ENCODE measurements at regions not wholly inside any gene's neighbourhood (a gene's known extent, or its start where the extent isn't known, plus 50 kb on each side); places are given as distances from the start of the nearest gene placed in this dataset.
"Not testable (repeated sequence)": the region's sequence is repeated elsewhere in the genome, so short reads cannot be mapped to it uniquely, and the experiment has no call there.

- no peaks in the 10 kb centered on the region for H3K9me3 ChIP-seq (replicated peaks; ENCODE audit: insufficient read depth, low read length)
- no peak overlapping the region for H2AFZ ChIP-seq (ENCODE audit: low read length)
- no peak overlapping the region for H3K4me2 ChIP-seq (ENCODE audit: low read depth, low read length)
- no peaks in the 10 kb centered on the region for H3K4me1 ChIP-seq (ENCODE audit: low read length)
- H3K27ac ChIP-seq (ENCODE audit: low read length) = no peak overlapping the region
- DNase-seq = no peak
- H3K9me2 ChIP-seq (replicated peaks; ENCODE audit: insufficient read depth, low read length) = no peaks in the 10 kb centered on the region
- H3K36me3 ChIP-seq (replicated peaks; ENCODE audit: insufficient read depth, low read length) = no peaks in the 10 kb centered on the region
- no peaks in the 10 kb centered on the region for H3F3A ChIP-seq (ENCODE audit: insufficient read depth, low read length)
- no peak overlapping the region for H3K9ac ChIP-seq (ENCODE audit: low read length)
- TF ChIP-seq EZH2phosphoT487 (IDR thresholded peaks at IDR 0.05; ENCODE audit: low read length) (no peak), CTCF (IDR thresholded peaks at IDR 0.05; ENCODE audit: low read length) (no peak), EZH2 (optimal IDR thresholded peaks at IDR 0.05; ENCODE audit: low read depth, low read length) (no peak)
- no peaks in the 10 kb centered on the region for H3K79me2 ChIP-seq (ENCODE audit: low read length)
- no peaks in the 10 kb centered on the region for H4K20me1 ChIP-seq (ENCODE audit: insufficient read depth, low read length)
- H3K27me3 ChIP-seq (replicated peaks; ENCODE audit: insufficient read depth, low read length) = no peaks in the 10 kb centered on the region
- H3K4me3 ChIP-seq (ENCODE audit: low read length) = no peak overlapping the region
These were observed 317.7 kb downstream of the LRRC70 start for GRCh38 chr5:62896121-62896893.

- DNase-seq = no peak
- H3K9me2 ChIP-seq (replicated peaks; ENCODE audit: insufficient read depth, low read length) = no peaks in the 10 kb centered on the region
- H2AFZ ChIP-seq (ENCODE audit: low read length) = no peak overlapping the region
- no peaks in the 10 kb centered on the region for H3K36me3 ChIP-seq (replicated peaks; ENCODE audit: insufficient read depth, low read length)
- no peak overlapping the region for H3K4me3 ChIP-seq (ENCODE audit: low read length)
- no peaks in the 10 kb centered on the region for H3F3A ChIP-seq (ENCODE audit: insufficient read depth, low read length)
- no peaks in the 10 kb centered on the region for H3K27me3 ChIP-seq (replicated peaks; ENCODE audit: insufficient read depth, low read length)
- H4K20me1 ChIP-seq (ENCODE audit: insufficient read depth, low read length) = no peaks in the 10 kb centered on the region
- no peak overlapping the region for H3K9ac ChIP-seq (ENCODE audit: low read length)
- H3K79me2 ChIP-seq (ENCODE audit: low read length) = no peaks in the 10 kb centered on the region
- no peaks in the 10 kb centered on the region for H3K4me1 ChIP-seq (ENCODE audit: low read length)
- H3K27ac ChIP-seq (ENCODE audit: low read length) = no peak overlapping the region
- H3K4me2 ChIP-seq (ENCODE audit: low read depth, low read length) = no peak overlapping the region
- TF ChIP-seq EZH2phosphoT487 (IDR thresholded peaks at IDR 0.05; ENCODE audit: low read length) (no peak), CTCF (IDR thresholded peaks at IDR 0.05; ENCODE audit: low read length) (no peak), EZH2 (optimal IDR thresholded peaks at IDR 0.05; ENCODE audit: low read depth, low read length) (no peak)
- H3K9me3 ChIP-seq (replicated peaks; ENCODE audit: insufficient read depth, low read length) = no peaks in the 10 kb centered on the region
These were observed 308.1 kb downstream of the LRRC70 start for GRCh38 chr5:62886603-62887315.

- H3K4me3 ChIP-seq (ENCODE audit: low read length); H2AFZ ChIP-seq (ENCODE audit: low read length); H4K20me1 ChIP-seq (ENCODE audit: insufficient read depth, low read length); DNase-seq; H3K9me2 ChIP-seq (replicated peaks; ENCODE audit: insufficient read depth, low read length); H3K9me3 ChIP-seq (replicated peaks; ENCODE audit: insufficient read depth, low read length); H3K79me2 ChIP-seq (ENCODE audit: low read length); H3F3A ChIP-seq (ENCODE audit: insufficient read depth, low read length); H3K27ac ChIP-seq (ENCODE audit: low read length); H3K9ac ChIP-seq (ENCODE audit: low read length); H3K36me3 ChIP-seq (replicated peaks; ENCODE audit: insufficient read depth, low read length); H3K27me3 ChIP-seq (replicated peaks; ENCODE audit: insufficient read depth, low read length); H3K4me2 ChIP-seq (ENCODE audit: low read depth, low read length); H3K4me1 ChIP-seq (ENCODE audit: low read length): not testable (repeated sequence)
These were observed 258.7 kb downstream of the LRRC70 start for GRCh38 chr5:62837330-62837729.

GRCh38 chr5:62829604-62829986 lies 251.0 kb downstream of the LRRC70 start:
- no peaks in the 10 kb centered on the region for H3K79me2 ChIP-seq (ENCODE audit: low read length)
- H3K9me3 ChIP-seq (replicated peaks; ENCODE audit: insufficient read depth, low read length) = no peaks in the 10 kb centered on the region
- no peaks in the 10 kb centered on the region for H3K4me1 ChIP-seq (ENCODE audit: low read length)
- no peak overlapping the region for H3K4me2 ChIP-seq (ENCODE audit: low read depth, low read length)
- no peak overlapping the region for H2AFZ ChIP-seq (ENCODE audit: low read length)
- H3K9me2 ChIP-seq (replicated peaks; ENCODE audit: insufficient read depth, low read length) = no peaks in the 10 kb centered on the region
- TF ChIP-seq CTCF (IDR thresholded peaks at IDR 0.05; ENCODE audit: low read length) (no peak), EZH2 (optimal IDR thresholded peaks at IDR 0.05; ENCODE audit: low read depth, low read length) (no peak), EZH2phosphoT487 (IDR thresholded peaks at IDR 0.05; ENCODE audit: low read length) (no peak)
- no peaks in the 10 kb centered on the region for H3K36me3 ChIP-seq (replicated peaks; ENCODE audit: insufficient read depth, low read length)
- no peak for DNase-seq
- H3K27me3 ChIP-seq (replicated peaks; ENCODE audit: insufficient read depth, low read length) = no peaks in the 10 kb centered on the region
- H4K20me1 ChIP-seq (ENCODE audit: insufficient read depth, low read length) = no peaks in the 10 kb centered on the region
- H3K27ac ChIP-seq (ENCODE audit: low read length) = no peak overlapping the region
- H3F3A ChIP-seq (ENCODE audit: insufficient read depth, low read length) = no peaks in the 10 kb centered on the region
- H3K4me3 ChIP-seq (ENCODE audit: low read length) = no peak overlapping the region
- H3K9ac ChIP-seq (ENCODE audit: low read length) = no peak overlapping the region
